ENCODE measurements at regions not wholly inside any gene's neighbourhood (a gene's known extent, or its start where the extent isn't known, plus 50 kb on each side); places are given as distances from the start of the nearest gene placed in this dataset.

GRCh38 chr14:98370352-98370751 is 901.6 kb downstream of the BCL11B start:
- no peak for TF ChIP-seq CTCF (IDR thresholded peaks at IDR 0.05; ENCODE audit: control insufficient read depth, extremely low read depth, insufficient read depth)
- DNase-seq (ENCODE audit: low read depth) = no peak
- H3K4me3 ChIP-seq (ENCODE audit: low read depth, low read length) = no peak overlapping the region

GRCh38 chr14:98371141-98371540 is 900.9 kb downstream of the BCL11B start:
- no peak for DNase-seq (ENCODE audit: low read depth)
- no peak overlapping the region for H3K4me3 ChIP-seq (ENCODE audit: low read depth, low read length)
- no peak for TF ChIP-seq CTCF (IDR thresholded peaks at IDR 0.05; ENCODE audit: control insufficient read depth, extremely low read depth, insufficient read depth)

GRCh38 chr14:98374136-98374535 is 897.9 kb downstream of the BCL11B start:
- no peak for TF ChIP-seq CTCF (IDR thresholded peaks at IDR 0.05; ENCODE audit: control insufficient read depth, extremely low read depth, insufficient read depth)
- H3K4me3 ChIP-seq (ENCODE audit: low read depth, low read length) = no peak overlapping the region
- DNase-seq (ENCODE audit: low read depth) = peak; percentile 15

GRCh38 chr14:98375566-98375965 is 896.4 kb downstream of the BCL11B start:
- no peak for DNase-seq (ENCODE audit: low read depth)
- TF ChIP-seq CTCF (IDR thresholded peaks at IDR 0.05; ENCODE audit: control insufficient read depth, extremely low read depth, insufficient read depth) = no peak
- no peak overlapping the region for H3K4me3 ChIP-seq (ENCODE audit: low read depth, low read length)

- DNase-seq (ENCODE audit: low read depth) = no peak
- no peak overlapping the region for H3K4me3 ChIP-seq (ENCODE audit: low read depth, low read length)
- no peak for TF ChIP-seq CTCF (IDR thresholded peaks at IDR 0.05; ENCODE audit: control insufficient read depth, extremely low read depth, insufficient read depth)
These were observed 892.2 kb downstream of the BCL11B start for GRCh38 chr14:98379830-98380229.

GRCh38 chr14:98382662-98383061 is 889.3 kb downstream of the BCL11B start:
- TF ChIP-seq CTCF (IDR thresholded peaks at IDR 0.05; ENCODE audit: control insufficient read depth, extremely low read depth, insufficient read depth) = no peak
- DNase-seq (ENCODE audit: low read depth) = no peak
- no peak overlapping the region for H3K4me3 ChIP-seq (ENCODE audit: low read depth, low read length)

- no peak for TF ChIP-seq CTCF (IDR thresholded peaks at IDR 0.05; ENCODE audit: control insufficient read depth, extremely low read depth, insufficient read depth)
- no peak overlapping the region for H3K4me3 ChIP-seq (ENCODE audit: low read depth, low read length)
- no peak for DNase-seq (ENCODE audit: low read depth)
These were observed 886.1 kb downstream of the BCL11B start for GRCh38 chr14:98385851-98386250.

All from LNCaP clone FGC (cell line).